Caco-2 (cell line): ENCODE measurements at regions not wholly inside any gene's neighbourhood (a gene's known extent, or its start where the extent isn't known, plus 50 kb on each side); places are given as distances from the start of the nearest gene placed in this dataset.

Experiments used
- BruUV-seq: library from RNA; stranded (reverse); fragments of 400-500 nt; replicated peaks from 2 replicates; lab custom pipeline; 2021; lab: Mats Ljungman, UMichigan
- CTCF ChIA-PET: fragments of 300-600 bp; sonication (Branson Sonifier 250); formaldehyde crosslinking; loops from one replicate; lab custom pipeline; 2022; ENCODE audit warnings: antibody characterized with exemption; lab: Charles Lee
- POLR2A ChIA-PET: fragments of 300-600 bp; sonication (Branson Sonifier 250); formaldehyde crosslinking; loops from one replicate; lab custom pipeline; 2022; ENCODE audit warnings: antibody characterized with exemption; lab: Charles Lee
- DNase-seq, 2 experiments: peaks; one replicate each; pipeline versions ENCODE4 v3.0.0 to v3.0.0-alpha.2; 2020 to 2022
- H3K27me3 ChIP-seq: replicated peaks from 2 replicates; pipeline ENCODE4 v1.6.0; 2011; ENCODE audit warnings: low read length; ENCODE audit not compliant: control insufficient read depth, insufficient read depth
- H3K36me3 ChIP-seq: 2 replicates; pipeline ENCODE4 v1.5.1; 2011; ENCODE audit warnings: low read length; ENCODE audit not compliant: control insufficient read depth, insufficient read depth
- H3K4me1 ChIP-seq: fragments of 250-450 bp; sonication (Bioruptor Pico); 2 replicates; pipeline ENCODE4 v1.5.1; 2020; ENCODE audit warnings: mild to moderate bottlenecking
- H3K4me3 ChIP-seq: 2 replicates; pipeline ENCODE4 v1.5.1; 2011; ENCODE audit warnings: low read depth, mild to moderate bottlenecking, control low read depth, low read length
- H3K9me3 ChIP-seq: fragments of 250-450 bp; sonication (Bioruptor Pico); 2 replicates; pipeline ENCODE4 v1.5.1; 2020; ENCODE audit warnings: mild to moderate bottlenecking, moderate library complexity
- H3K27ac Mint-ChIP-seq: one replicate; pipeline ENCODE4 v1.8.0; 2022; ENCODE audit warnings: mixed read lengths; ENCODE audit not compliant: unreplicated experiment
- H3K27me3 Mint-ChIP-seq: one replicate; pipeline ENCODE4 v1.8.0; 2022; ENCODE audit warnings: mixed read lengths; ENCODE audit not compliant: insufficient read depth, unreplicated experiment
- H3K36me3 Mint-ChIP-seq: one replicate; pipeline ENCODE4 v1.8.0; 2022; ENCODE audit warnings: mild to moderate bottlenecking, mixed read lengths; ENCODE audit not compliant: insufficient read depth, unreplicated experiment
- H3K4me1 Mint-ChIP-seq: one replicate; pipeline ENCODE4 v1.8.0; 2022; ENCODE audit warnings: low read depth, mixed read lengths; ENCODE audit not compliant: unreplicated experiment
- H3K4me3 Mint-ChIP-seq: one replicate; pipeline ENCODE4 v1.8.0; 2022; ENCODE audit warnings: mild to moderate bottlenecking, moderate library complexity, mixed read lengths; ENCODE audit not compliant: unreplicated experiment
- H3K9me3 Mint-ChIP-seq: one replicate; pipeline ENCODE4 v1.8.0; 2022; ENCODE audit warnings: mixed read lengths; ENCODE audit not compliant: unreplicated experiment
- CTCF ChIP-seq, 2 experiments: fragments of 200-600 bp in 1 of 2; IDR thresholded peaks; 1 replicate in 1 of 2; 2 replicates in 1 of 2; pipeline versions ENCODE4 v1.5.1 to v1.8.0; 2011 to 2022; ENCODE audit warnings: antibody characterized with exemption in 1 of 2, control low read depth in 1 of 2, inconsistent platforms in 1 of 2, low read depth in 1 of 2, low read length in 1 of 2, mild to moderate bottlenecking in 1 of 2, moderate library complexity in 1 of 2; ENCODE audit not compliant: insufficient read depth in 1 of 2, severe bottlenecking in 1 of 2, unreplicated experiment in 1 of 2
- intact Hi-C: fragments of 100-400 bp; cut with micrococcal nuclease; formaldehyde crosslinking; loops from one replicate; pipeline ENCODE4 v1.10.0; 2022; ENCODE audit not compliant: unreplicated experiment

- Mint-ChIP-seq H3K27ac (no peak overlapping the region), H3K4me3 (no peak overlapping the region), H3K27me3 (peaks cover 11% of the 10 kb centered on the region), H3K4me1 (peaks cover 18% of the 10 kb centered on the region), H3K9me3 (peaks cover 8% of the 10 kb centered on the region), H3K36me3 (no peaks in the 10 kb centered on the region)
- peaks cover 21% of the 10 kb centered on the region for H3K4me1 ChIP-seq
- no peak for TF ChIP-seq CTCF (IDR thresholded peaks at IDR 0.05; ENCODE audit: insufficient read depth in 1 of 2, low read depth in 1 of 2, low read length in 1 of 2, severe bottlenecking in 1 of 2, unreplicated experiment in 1 of 2)
- ChIA-PET POLR2A (interaction anchor here (0.7 kb wide), 1 partner anchor 21 kb away, joined by 3 read pairs; no protein-coding TSS in a partner anchor), CTCF (no interaction called here)
- H3K36me3 ChIP-seq = no peaks in the 10 kb centered on the region
- intact Hi-C loops = no loop called here
- no peak for DNase-seq
- BruUV-seq = no TSS peak
- no peaks in the 10 kb centered on the region for H3K27me3 ChIP-seq
- peaks cover 15% of the 10 kb centered on the region; the same call in 1 of the 2 replicates for H3K9me3 ChIP-seq
- no peak overlapping the region for H3K4me3 ChIP-seq
Observed at GRCh38 chr11:134545521-134545920, 133.5 kb upstream of the B3GAT1 start.

- no peaks in the 10 kb centered on the region for H3K36me3 ChIP-seq
- Mint-ChIP-seq H3K36me3 (no peaks in the 10 kb centered on the region), H3K4me3 (no peak overlapping the region), H3K27ac (no peak overlapping the region), H3K4me1 (peaks cover 18% of the 10 kb centered on the region), H3K9me3 (peaks cover 17% of the 10 kb centered on the region), H3K27me3 (peaks cover 8% of the 10 kb centered on the region)
- DNase-seq = no peak
- no peak overlapping the region for H3K4me3 ChIP-seq
- BruUV-seq = no TSS peak
- intact Hi-C loops = no loop called here
- TF ChIP-seq CTCF (IDR thresholded peaks at IDR 0.05; ENCODE audit: insufficient read depth in 1 of 2, low read depth in 1 of 2, low read length in 1 of 2, severe bottlenecking in 1 of 2, unreplicated experiment in 1 of 2) = no peak
- H3K4me1 ChIP-seq = peaks cover 21% of the 10 kb centered on the region
- POLR2A ChIA-PET = no interaction called here
- peaks cover 15% of the 10 kb centered on the region for H3K9me3 ChIP-seq
- CTCF ChIA-PET = no interaction called here
- no peaks in the 10 kb centered on the region for H3K27me3 ChIP-seq
Observed at GRCh38 chr11:134544095-134544815, 132.2 kb upstream of the B3GAT1 start.

- H3K9me3 ChIP-seq = peaks cover 15% of the 10 kb centered on the region
Observed at GRCh38 chr11:134543645-134544044, 131.6 kb upstream of the B3GAT1 start.

More at GRCh38 chr11:134543645-134544044, 131.6 kb upstream of the B3GAT1 start:
- Mint-ChIP-seq H3K4me3 (no peak overlapping the region), H3K4me1 (peaks cover 18% of the 10 kb centered on the region), H3K9me3 (peaks cover 19% of the 10 kb centered on the region), H3K27me3 (peaks cover 8% of the 10 kb centered on the region), H3K27ac (peak overlapping the region; percentile 32), H3K36me3 (no peaks in the 10 kb centered on the region)
- POLR2A ChIA-PET = no interaction called here
- BruUV-seq = no TSS peak
- no peak overlapping the region for H3K4me3 ChIP-seq
- DNase-seq = no peak
- intact Hi-C loops = no loop called here
- TF ChIP-seq CTCF (IDR thresholded peaks at IDR 0.05; ENCODE audit: insufficient read depth in 1 of 2, low read depth in 1 of 2, low read length in 1 of 2, severe bottlenecking in 1 of 2, unreplicated experiment in 1 of 2) = no peak
- H3K4me1 ChIP-seq = peaks cover 21% of the 10 kb centered on the region
- H3K27me3 ChIP-seq = no peaks in the 10 kb centered on the region
- CTCF ChIA-PET = no interaction called here
- H3K36me3 ChIP-seq = no peaks in the 10 kb centered on the region
